ENCODE measurements at regions not wholly inside any gene's neighbourhood (a gene's known extent, or its start where the extent isn't known, plus 50 kb on each side); places are given as distances from the start of the nearest gene placed in this dataset.

DNA sequence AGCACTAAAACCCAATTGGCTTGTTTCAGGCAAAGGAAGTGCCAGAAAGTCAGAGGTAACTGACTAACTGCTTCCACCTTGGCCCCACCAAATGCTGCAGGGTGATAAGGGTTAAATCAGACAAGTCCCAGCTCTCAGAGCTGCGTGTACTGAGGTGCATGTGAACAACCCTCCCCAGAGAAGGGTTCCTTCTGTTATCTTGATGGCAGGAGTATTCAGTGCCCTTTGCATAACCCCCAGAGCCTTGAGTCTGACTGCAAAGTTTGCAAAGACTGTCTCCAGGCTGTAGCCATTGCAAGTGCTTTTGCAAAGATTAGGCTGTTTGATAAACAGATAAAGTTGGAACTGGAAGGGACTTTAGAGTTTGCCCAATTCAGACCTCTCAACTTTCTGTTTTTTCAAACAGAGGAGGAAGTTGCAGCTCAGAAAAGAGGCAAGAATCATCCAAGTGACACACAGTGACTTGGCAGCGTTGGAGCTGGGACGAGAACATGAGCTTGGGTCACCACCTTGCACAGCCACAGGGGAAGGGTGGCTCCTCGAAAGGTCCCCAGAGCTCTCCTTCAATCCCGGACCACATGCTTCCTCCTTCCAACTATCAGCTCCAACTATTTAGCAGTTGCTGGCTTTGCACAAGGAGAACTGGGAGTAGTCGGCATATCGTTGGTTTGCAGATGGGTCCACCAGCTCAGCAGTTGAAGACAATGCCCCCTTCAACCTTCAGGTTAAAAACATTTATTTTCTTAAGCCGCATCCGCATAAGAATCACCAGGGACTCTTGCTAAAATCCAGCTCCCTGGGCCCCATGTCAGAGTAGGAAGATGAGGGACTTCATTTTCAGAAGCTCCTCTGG lies 224.8 kb upstream of the HES1 start:
- POLR2A ChIA-PET, result no interaction called here
- peak overlapping the region in 2 of 7 donors; percentile 35 to 67 for H3K4me3 Mint-ChIP-seq
- Histone ChIP-seq H3K27me3 (ENCODE audit: insufficient read depth, low read length, poor library complexity, severe bottlenecking) (no peaks in the 10 kb centered on the region), H3K36me3 (ENCODE audit: insufficient read depth, low read length) (no peaks in the 10 kb centered on the region), H3K27ac (ENCODE audit: low read depth, low read length) (peak overlapping the region; percentile 66), H3K9me3 (ENCODE audit: low read length) (no peaks in the 10 kb centered on the region), H3K4me1 (ENCODE audit: insufficient read depth, low read length) (peaks cover 30% of the 10 kb centered on the region), H3K4me3 (ENCODE audit: low read length) (no peak overlapping the region)
- DNase-seq, result no peak
- H3K27ac Mint-ChIP-seq, result peak overlapping the region in 2 of 8 donors; percentile 41 to 70
- no peaks in the 10 kb centered on the region for H3K9me3 Mint-ChIP-seq
- H3K36me3 Mint-ChIP-seq, result no peaks in the 10 kb centered on the region
- peaks cover 10 to 25% (median 10%) of the 10 kb centered on the region in 3 donors for H3K4me1 Mint-ChIP-seq
- peaks cover 0 to 5% of the 10 kb centered on the region in 2 donors for H3K27me3 Mint-ChIP-seq
- CTCF ChIA-PET, result no interaction called here

DNA sequence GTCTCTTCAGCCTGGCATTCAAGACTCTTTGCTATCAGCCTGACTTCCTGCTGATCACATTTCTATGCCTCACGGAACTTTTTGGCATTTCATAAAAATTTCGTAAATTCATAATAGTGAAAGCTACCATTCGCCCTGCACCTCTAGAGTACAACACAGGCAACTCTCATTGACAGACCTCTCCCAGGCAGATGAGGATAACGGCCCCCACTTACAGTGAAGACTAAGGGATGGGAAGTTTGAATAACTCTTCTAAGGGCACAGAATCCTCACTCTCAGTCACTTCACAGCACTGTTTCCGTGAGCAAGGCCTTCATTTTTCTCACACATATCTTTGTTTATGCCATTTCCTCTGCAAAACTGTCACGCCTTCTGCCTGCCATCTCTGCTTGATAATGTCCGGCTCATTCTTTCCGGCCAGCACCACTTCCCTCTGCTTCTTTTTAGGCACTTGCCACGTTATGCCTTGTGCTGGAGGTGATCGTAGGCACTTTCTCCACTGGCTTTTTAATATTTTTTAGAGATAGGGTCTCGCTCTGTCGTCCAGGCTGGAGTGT lies 224.1 kb upstream of the HES1 start:
- no peaks in the 10 kb centered on the region for H3K9me3 Mint-ChIP-seq
- peaks cover 10 to 25% (median 10%) of the 10 kb centered on the region in 3 donors for H3K4me1 Mint-ChIP-seq
- peak overlapping the region; percentile 66 for H3K27ac ChIP-seq (ENCODE audit: low read depth, low read length)
- peak overlapping the region in 4 of 7 donors; percentile 2 to 67 (median 26) for H3K4me3 Mint-ChIP-seq
- H3K27me3 Mint-ChIP-seq, result peaks cover 0 to 3% of the 10 kb centered on the region in 2 donors
- H3K27ac Mint-ChIP-seq, result peak overlapping the region in 4 of 8 donors; percentile 41 to 86 (median 64)
- ChIA-PET CTCF (no interaction called here), POLR2A (no interaction called here)
- no peaks in the 10 kb centered on the region for H3K9me3 ChIP-seq (ENCODE audit: low read length)
- H3K4me1 ChIP-seq (ENCODE audit: insufficient read depth, low read length), result peaks cover 30% of the 10 kb centered on the region
- no peak for DNase-seq
- no peaks in the 10 kb centered on the region for H3K36me3 ChIP-seq (ENCODE audit: insufficient read depth, low read length)
- H3K4me3 ChIP-seq (ENCODE audit: low read length), result no peak overlapping the region
- H3K27me3 ChIP-seq (ENCODE audit: insufficient read depth, low read length, poor library complexity, severe bottlenecking), result no peaks in the 10 kb centered on the region
- H3K36me3 Mint-ChIP-seq, result no peaks in the 10 kb centered on the region

DNA sequence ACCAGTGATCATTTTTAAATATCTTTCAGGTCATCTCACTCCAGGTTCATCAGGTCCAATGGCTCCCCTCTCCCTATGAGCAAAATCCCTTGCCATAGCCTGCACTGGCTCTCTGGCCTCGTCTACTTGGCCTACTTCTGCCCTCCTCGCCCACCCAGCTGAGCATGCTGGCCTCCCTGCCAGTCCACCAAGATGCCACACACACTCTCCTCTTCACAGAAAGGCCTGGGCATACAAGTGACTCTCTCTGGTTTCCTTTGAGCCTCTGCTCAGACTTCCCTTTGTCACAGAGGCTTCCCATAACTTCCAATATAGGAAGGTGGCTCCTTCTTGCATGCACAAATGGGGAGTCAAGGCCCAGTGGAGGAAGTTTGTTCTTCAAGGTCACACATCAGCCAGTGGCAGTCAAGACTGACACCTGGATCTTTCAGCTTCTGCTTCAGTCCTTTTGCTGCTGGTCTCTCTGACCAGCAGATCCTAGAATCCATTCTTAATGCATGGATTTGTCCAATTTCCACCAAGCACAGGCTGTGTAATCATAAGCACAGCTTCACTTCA lies 223.2 kb upstream of the HES1 start:
- POLR2A ChIA-PET, result no interaction called here
- Mint-ChIP-seq H3K27ac (peak overlapping the region in 2 of 8 donors; percentile 70 to 85), H3K4me3 (no peak overlapping the region), H3K4me1 (peaks cover 10 to 25% (median 10%) of the 10 kb centered on the region in 3 donors), H3K27me3 (peaks cover 0 to 3% of the 10 kb centered on the region in 2 donors), H3K9me3 (no peaks in the 10 kb centered on the region), H3K36me3 (no peaks in the 10 kb centered on the region)
- Histone ChIP-seq H3K27me3 (ENCODE audit: insufficient read depth, low read length, poor library complexity, severe bottlenecking) (no peaks in the 10 kb centered on the region), H3K27ac (ENCODE audit: low read depth, low read length) (no peak overlapping the region), H3K36me3 (ENCODE audit: insufficient read depth, low read length) (no peaks in the 10 kb centered on the region), H3K9me3 (ENCODE audit: low read length) (no peaks in the 10 kb centered on the region), H3K4me3 (ENCODE audit: low read length) (no peak overlapping the region), H3K4me1 (ENCODE audit: insufficient read depth, low read length) (peaks cover 30% of the 10 kb centered on the region)
- CTCF ChIA-PET, result no interaction called here
- no peak for DNase-seq

DNA sequence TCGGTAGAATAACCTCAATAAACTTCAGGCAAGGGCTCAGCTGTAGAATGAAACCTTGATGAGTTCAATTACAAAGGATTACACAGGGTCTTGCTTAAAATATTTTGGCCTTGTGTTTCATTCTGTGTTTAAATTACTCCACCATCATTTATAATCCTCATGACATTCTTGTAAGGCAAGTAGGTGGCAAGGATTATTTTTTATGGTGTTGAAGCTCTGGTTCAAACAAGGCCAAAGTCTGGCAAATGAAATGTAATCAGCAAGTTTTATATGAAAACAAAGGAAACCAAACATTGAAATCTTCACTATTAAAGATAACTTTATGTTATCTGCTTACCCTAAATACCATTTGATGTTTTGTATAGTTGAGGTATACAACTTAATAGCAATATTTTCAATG lies 221.3 kb upstream of the HES1 start:
- Histone ChIP-seq H3K9me3 (ENCODE audit: low read length) (no peaks in the 10 kb centered on the region), H3K36me3 (ENCODE audit: insufficient read depth, low read length) (no peaks in the 10 kb centered on the region), H3K27ac (ENCODE audit: low read depth, low read length) (no peak overlapping the region), H3K4me3 (ENCODE audit: low read length) (no peak overlapping the region), H3K27me3 (ENCODE audit: insufficient read depth, low read length, poor library complexity, severe bottlenecking) (no peaks in the 10 kb centered on the region), H3K4me1 (ENCODE audit: insufficient read depth, low read length) (peaks cover 23% of the 10 kb centered on the region)
- H3K4me1 Mint-ChIP-seq, result peaks cover 10 to 25% (median 10%) of the 10 kb centered on the region in 3 donors
- ChIA-PET POLR2A (no interaction called here), CTCF (no interaction called here)
- H3K27ac Mint-ChIP-seq, result no peak overlapping the region
- H3K4me3 Mint-ChIP-seq, result no peak overlapping the region
- H3K36me3 Mint-ChIP-seq, result no peaks in the 10 kb centered on the region
- no peaks in the 10 kb centered on the region for H3K9me3 Mint-ChIP-seq
- H3K27me3 Mint-ChIP-seq, result peaks cover 0 to 3% of the 10 kb centered on the region in 2 donors
- no peak for DNase-seq

DNA sequence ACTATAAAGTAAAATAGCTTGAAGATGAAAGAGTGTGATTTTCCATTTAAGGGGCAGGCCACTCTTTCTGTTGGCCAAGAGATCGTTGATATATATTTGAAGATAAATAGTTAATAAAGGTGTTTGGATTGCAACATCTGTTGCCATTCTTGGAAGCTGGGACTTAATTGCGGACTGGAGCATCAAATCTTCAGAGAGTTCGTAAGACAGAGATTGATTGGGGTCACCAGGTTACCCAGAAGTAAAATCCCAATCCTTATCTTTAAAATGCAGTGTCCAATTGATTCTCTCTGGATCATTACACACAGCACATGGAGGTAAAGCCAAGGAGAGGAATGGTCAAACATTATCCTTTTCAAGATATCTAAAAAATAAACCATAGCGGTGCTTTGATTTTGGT lies 220.8 kb upstream of the HES1 start:
- H3K4me3 ChIP-seq (ENCODE audit: low read length), result no peak overlapping the region
- Mint-ChIP-seq H3K36me3 (no peaks in the 10 kb centered on the region), H3K4me3 (no peak overlapping the region), H3K27me3 (peaks cover 0 to 3% of the 10 kb centered on the region in 2 donors), H3K27ac (no peak overlapping the region), H3K9me3 (no peaks in the 10 kb centered on the region), H3K4me1 (peaks cover 9 to 20% (median 10%) of the 10 kb centered on the region in 3 donors)
- no peak for DNase-seq
- H3K36me3 ChIP-seq (ENCODE audit: insufficient read depth, low read length), result no peaks in the 10 kb centered on the region
- H3K27me3 ChIP-seq (ENCODE audit: insufficient read depth, low read length, poor library complexity, severe bottlenecking), result no peaks in the 10 kb centered on the region
- H3K9me3 ChIP-seq (ENCODE audit: low read length), result no peaks in the 10 kb centered on the region
- ChIA-PET POLR2A (no interaction called here), CTCF (no interaction called here)
- no peak overlapping the region for H3K27ac ChIP-seq (ENCODE audit: low read depth, low read length)
- peaks cover 23% of the 10 kb centered on the region for H3K4me1 ChIP-seq (ENCODE audit: insufficient read depth, low read length)

DNA sequence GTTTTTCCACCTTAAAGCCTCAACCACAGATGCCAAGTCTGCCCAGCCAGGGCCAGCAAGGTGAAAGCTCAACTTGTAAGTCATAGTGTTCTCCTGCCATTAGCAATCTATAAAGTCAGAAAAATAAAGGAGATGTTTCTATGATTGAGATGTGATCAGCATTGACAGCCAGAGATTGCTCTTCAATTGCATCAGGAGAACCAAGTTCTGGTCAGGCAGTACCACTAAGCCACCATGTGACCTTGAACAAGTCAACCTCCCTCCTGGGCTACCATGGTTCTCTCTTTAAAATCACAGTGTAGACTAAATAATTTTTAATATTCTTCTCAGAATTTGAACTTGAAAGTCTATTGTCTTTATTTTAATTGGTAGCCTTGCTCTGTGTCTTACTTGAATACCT lies 220.3 kb upstream of the HES1 start:
- ChIA-PET POLR2A (no interaction called here), CTCF (no interaction called here)
- Histone ChIP-seq H3K36me3 (ENCODE audit: insufficient read depth, low read length) (no peaks in the 10 kb centered on the region), H3K9me3 (ENCODE audit: low read length) (no peaks in the 10 kb centered on the region), H3K27me3 (ENCODE audit: insufficient read depth, low read length, poor library complexity, severe bottlenecking) (no peaks in the 10 kb centered on the region), H3K4me1 (ENCODE audit: insufficient read depth, low read length) (peaks cover 19% of the 10 kb centered on the region), H3K27ac (ENCODE audit: low read depth, low read length) (no peak overlapping the region), H3K4me3 (ENCODE audit: low read length) (no peak overlapping the region)
- Mint-ChIP-seq H3K27me3 (peaks cover 0 to 3% of the 10 kb centered on the region in 2 donors), H3K4me1 (peaks cover 8 to 16% (median 10%) of the 10 kb centered on the region in 3 donors), H3K9me3 (no peaks in the 10 kb centered on the region), H3K4me3 (no peak overlapping the region), H3K27ac (no peak overlapping the region), H3K36me3 (no peaks in the 10 kb centered on the region)
- DNase-seq, result no peak

DNA sequence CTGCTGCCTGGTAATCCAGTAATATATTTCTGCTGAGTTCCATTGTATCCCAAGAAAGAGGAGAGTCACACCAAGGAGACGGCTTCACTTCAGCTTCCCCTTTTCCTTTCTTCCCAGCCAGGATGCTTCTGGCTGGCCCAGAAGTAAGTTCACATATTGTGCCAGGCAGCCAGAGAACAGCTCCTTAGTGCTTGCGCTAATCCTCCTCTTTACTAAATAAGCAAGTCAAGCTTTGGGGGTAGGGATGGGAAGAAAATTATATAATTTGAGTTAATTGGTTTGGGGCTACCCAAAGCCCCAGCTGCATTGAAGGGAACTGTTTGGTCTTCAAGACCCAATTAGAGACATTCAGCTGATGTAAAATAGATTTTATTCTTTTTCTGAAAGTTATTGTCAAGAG lies 218.8 kb upstream of the HES1 start:
- no peak overlapping the region for H3K27ac Mint-ChIP-seq
- peaks cover 0 to 3% of the 10 kb centered on the region in 2 donors for H3K27me3 Mint-ChIP-seq
- no peaks in the 10 kb centered on the region for H3K9me3 Mint-ChIP-seq
- Histone ChIP-seq H3K27me3 (ENCODE audit: insufficient read depth, low read length, poor library complexity, severe bottlenecking) (no peaks in the 10 kb centered on the region), H3K36me3 (ENCODE audit: insufficient read depth, low read length) (no peaks in the 10 kb centered on the region), H3K4me3 (ENCODE audit: low read length) (no peak overlapping the region), H3K27ac (ENCODE audit: low read depth, low read length) (no peak overlapping the region), H3K4me1 (ENCODE audit: insufficient read depth, low read length) (peaks cover 3% of the 10 kb centered on the region), H3K9me3 (ENCODE audit: low read length) (no peaks in the 10 kb centered on the region)
- no peak for DNase-seq
- no peak overlapping the region for H3K4me3 Mint-ChIP-seq
- H3K4me1 Mint-ChIP-seq, result peaks cover 0 to under 1% (median under 1%) of the 10 kb centered on the region in 3 donors
- H3K36me3 Mint-ChIP-seq, result no peaks in the 10 kb centered on the region
- ChIA-PET CTCF (no interaction called here), POLR2A (no interaction called here)

DNA sequence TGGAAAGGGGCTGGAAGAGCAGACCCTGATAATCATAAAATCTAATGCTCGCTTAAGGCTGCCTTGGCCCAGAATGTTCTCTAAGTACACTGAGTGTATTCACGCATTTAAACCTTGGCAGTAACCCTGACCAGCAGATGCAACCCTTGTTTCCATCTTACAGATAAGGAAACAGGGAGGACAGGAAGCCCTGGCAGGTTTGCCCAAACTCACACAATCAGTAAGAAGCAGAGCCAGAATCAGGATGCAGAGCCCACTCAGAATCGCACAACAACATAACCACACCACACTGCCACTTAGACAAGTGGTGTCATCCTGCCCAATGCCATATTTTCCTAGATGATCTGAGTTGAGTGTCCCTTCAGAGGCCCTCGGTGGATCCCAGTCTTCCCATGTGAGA lies 214.5 kb upstream of the HES1 start:
- H3K36me3 ChIP-seq (ENCODE audit: insufficient read depth, low read length), result no peaks in the 10 kb centered on the region
- no peaks in the 10 kb centered on the region for H3K4me1 ChIP-seq (ENCODE audit: insufficient read depth, low read length)
- no peak overlapping the region for H3K4me3 Mint-ChIP-seq
- peaks cover 0 to 10% (median 0%) of the 10 kb centered on the region in 5 donors for H3K9me3 Mint-ChIP-seq
- no peaks in the 10 kb centered on the region for H3K4me1 Mint-ChIP-seq
- no peaks in the 10 kb centered on the region for H3K27me3 ChIP-seq (ENCODE audit: insufficient read depth, low read length, poor library complexity, severe bottlenecking)
- H3K27me3 Mint-ChIP-seq, result peaks cover 0 to 8% of the 10 kb centered on the region in 2 donors
- H3K27ac ChIP-seq (ENCODE audit: low read depth, low read length), result no peak overlapping the region
- ChIA-PET POLR2A (no interaction called here), CTCF (no interaction called here)
- DNase-seq, result no peak
- H3K9me3 ChIP-seq (ENCODE audit: low read length), result no peaks in the 10 kb centered on the region
- no peak overlapping the region for H3K4me3 ChIP-seq (ENCODE audit: low read length)
- H3K36me3 Mint-ChIP-seq, result no peaks in the 10 kb centered on the region
- H3K27ac Mint-ChIP-seq, result no peak overlapping the region

Measured in CD8-positive, alpha-beta memory T cell (primary cell).